ENCODE measurements at regions not wholly inside any gene's neighbourhood (a gene's known extent, or its start where the extent isn't known, plus 50 kb on each side); places are given as distances from the start of the nearest gene placed in this dataset.

- H3K4me1 ChIP-seq (ENCODE audit: control insufficient read depth in 2 of 2, insufficient read depth in 2 of 2, low read length in 2 of 2) = no peaks in the 10 kb centered on the region
- ATAC-seq (no peak), DNase-seq (no peak)
- intact Hi-C loops (cut with micrococcal nuclease) = no loop called here
- Mint-ChIP-seq H3K4me1 (no peaks in the 10 kb centered on the region), H3K27me3 (peaks cover 0 to 49% (median 36%) of the 10 kb centered on the region in 5 donors), H3K4me3 (no peak overlapping the region), H3K9me3 (peaks cover 0 to 18% (median 8%) of the 10 kb centered on the region in 11 donors), H3K36me3 (no peaks in the 10 kb centered on the region), H3K27ac (no peak overlapping the region)
- POLR2A ChIA-PET = no interaction called here
- peaks cover 0 to 3% of the 10 kb centered on the region in 2 donors for H3K27me3 ChIP-seq (ENCODE audit: control insufficient read depth in 2 of 2, insufficient read depth in 2 of 2, low read length in 2 of 2)
- no peaks in the 10 kb centered on the region for H3K36me3 ChIP-seq (ENCODE audit: control insufficient read depth in 2 of 3, insufficient read depth in 3 of 3, low read length in 3 of 3)
- CTCF ChIA-PET = no interaction called here
- no peaks in the 10 kb centered on the region for H3K9me3 ChIP-seq (ENCODE audit: control insufficient read depth in 2 of 3, low read length in 3 of 3)
- H3K4me3 ChIP-seq (ENCODE audit: low read length) = no peak overlapping the region
- no peak overlapping the region for H3K27ac ChIP-seq (ENCODE audit: low read depth, low read length)
Observed at GRCh38 chr10:125283836-125284614, 123.7 kb upstream of the CTBP2 start.

DNA sequence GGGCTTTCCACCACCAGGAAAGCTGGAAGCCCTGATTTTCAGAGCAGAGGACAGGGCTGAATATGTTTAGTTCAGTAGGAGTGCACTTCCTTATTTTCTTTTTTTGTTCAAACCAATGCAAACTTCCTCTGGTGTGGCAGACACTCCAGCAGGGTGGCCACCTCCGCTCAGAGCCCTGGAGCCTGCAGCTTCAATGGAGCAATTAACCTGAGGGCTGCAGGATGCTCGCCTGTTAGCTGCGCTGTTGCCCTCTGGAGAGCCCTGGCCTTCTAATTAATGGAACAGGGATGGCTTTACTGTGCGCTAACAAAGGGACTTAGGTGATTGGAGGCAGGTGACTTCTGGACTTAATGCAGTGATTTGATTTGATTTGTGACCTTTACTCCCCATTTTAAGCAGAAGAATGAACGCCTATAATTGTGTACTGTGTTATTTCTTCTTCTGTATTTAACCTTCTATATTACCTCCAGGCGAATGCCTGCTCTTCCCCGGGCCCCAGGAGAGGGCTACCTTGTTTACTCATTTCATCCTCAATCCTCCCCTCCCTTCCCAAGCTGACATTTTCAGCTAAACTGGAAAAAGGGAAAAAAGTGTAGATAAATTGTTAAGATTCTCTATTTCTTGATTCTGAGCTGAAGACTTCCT lies 123.0 kb upstream of the CTBP2 start:
- no peak for ATAC-seq
- H3K27me3 ChIP-seq (ENCODE audit: control insufficient read depth in 2 of 2, insufficient read depth in 2 of 2, low read length in 2 of 2) = peaks cover 0 to 3% of the 10 kb centered on the region in 2 donors
- no peak for DNase-seq
- ChIA-PET CTCF (no interaction called here), POLR2A (no interaction called here)
- H3K27ac Mint-ChIP-seq = no peak overlapping the region
- H3K4me3 ChIP-seq (ENCODE audit: low read length) = no peak overlapping the region
- H3K9me3 Mint-ChIP-seq = peaks cover 0 to 13% (median 7%) of the 10 kb centered on the region in 11 donors
- H3K4me1 Mint-ChIP-seq = no peaks in the 10 kb centered on the region
- H3K36me3 ChIP-seq (ENCODE audit: control insufficient read depth in 2 of 3, insufficient read depth in 3 of 3, low read length in 3 of 3) = no peaks in the 10 kb centered on the region
- no peak overlapping the region for H3K27ac ChIP-seq (ENCODE audit: low read depth, low read length)
- peaks cover 0 to 49% (median 36%) of the 10 kb centered on the region in 5 donors for H3K27me3 Mint-ChIP-seq
- H3K4me1 ChIP-seq (ENCODE audit: control insufficient read depth in 2 of 2, insufficient read depth in 2 of 2, low read length in 2 of 2) = no peaks in the 10 kb centered on the region
- no peak overlapping the region for H3K4me3 Mint-ChIP-seq
- H3K9me3 ChIP-seq (ENCODE audit: control insufficient read depth in 2 of 3, low read length in 3 of 3) = no peaks in the 10 kb centered on the region
- H3K36me3 Mint-ChIP-seq = no peaks in the 10 kb centered on the region
- intact Hi-C loops (cut with micrococcal nuclease) = no loop called here

- Histone ChIP-seq H3K9me3 (ENCODE audit: control insufficient read depth in 2 of 3, low read length in 3 of 3) (no peaks in the 10 kb centered on the region), H3K4me3 (ENCODE audit: low read length) (no peak overlapping the region), H3K27me3 (ENCODE audit: control insufficient read depth in 2 of 2, insufficient read depth in 2 of 2, low read length in 2 of 2) (peaks cover 0 to 3% of the 10 kb centered on the region in 2 donors), H3K36me3 (ENCODE audit: control insufficient read depth in 2 of 3, insufficient read depth in 3 of 3, low read length in 3 of 3) (no peaks in the 10 kb centered on the region), H3K27ac (ENCODE audit: low read depth, low read length) (no peak overlapping the region), H3K4me1 (ENCODE audit: control insufficient read depth in 2 of 2, insufficient read depth in 2 of 2, low read length in 2 of 2) (no peaks in the 10 kb centered on the region)
- Mint-ChIP-seq H3K36me3 (peaks cover 0 to 2% (median 2%) of the 10 kb centered on the region in 5 donors), H3K27ac (no peak overlapping the region), H3K4me1 (no peaks in the 10 kb centered on the region), H3K4me3 (no peak overlapping the region), H3K27me3 (peaks cover 0 to 34% (median 23%) of the 10 kb centered on the region in 5 donors), H3K9me3 (peaks cover 0 to 8% (median 3%) of the 10 kb centered on the region in 11 donors)
- DNase-seq (no peak), ATAC-seq (no peak)
- intact Hi-C loops (cut with micrococcal nuclease) = no loop called here
- POLR2A ChIA-PET = no interaction called here
- CTCF ChIA-PET = no interaction called here
Observed at GRCh38 chr10:125281091-125281490, 120.7 kb upstream of the CTBP2 start.

DNA sequence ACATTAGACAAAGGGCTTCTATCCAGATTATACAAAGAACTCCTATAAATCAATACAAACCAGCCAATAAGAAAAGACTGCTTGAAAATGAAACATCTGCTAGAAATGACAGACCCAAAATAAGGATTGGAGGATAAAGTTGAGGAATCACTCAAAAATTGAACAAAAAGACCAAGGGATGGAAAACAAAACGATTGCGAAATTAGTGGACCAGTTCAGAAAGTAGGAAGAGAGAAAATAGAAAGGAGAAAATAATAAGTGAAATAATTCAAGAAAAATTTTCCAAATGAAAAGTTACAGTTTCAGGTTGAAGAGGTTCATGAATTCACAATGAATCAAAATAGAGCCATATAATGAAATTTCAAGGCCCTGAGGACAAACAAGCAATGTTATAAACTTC lies 115.8 kb upstream of the CTBP2 start:
- H3K4me1 Mint-ChIP-seq = no peaks in the 10 kb centered on the region
- Histone ChIP-seq H3K27ac (ENCODE audit: low read depth, low read length) (no peak overlapping the region), H3K4me1 (ENCODE audit: control insufficient read depth in 2 of 2, insufficient read depth in 2 of 2, low read length in 2 of 2) (no peaks in the 10 kb centered on the region), H3K27me3 (ENCODE audit: control insufficient read depth in 2 of 2, insufficient read depth in 2 of 2, low read length in 2 of 2) (no peaks in the 10 kb centered on the region), H3K4me3 (ENCODE audit: low read length) (no peak overlapping the region), H3K36me3 (ENCODE audit: control insufficient read depth in 2 of 3, insufficient read depth in 3 of 3, low read length in 3 of 3) (no peaks in the 10 kb centered on the region), H3K9me3 (ENCODE audit: control insufficient read depth in 2 of 3, low read length in 3 of 3) (no peaks in the 10 kb centered on the region)
- POLR2A ChIA-PET = no interaction called here
- CTCF ChIA-PET = no interaction called here
- H3K27ac Mint-ChIP-seq = no peak overlapping the region
- peaks cover 0 to 14% (median 10%) of the 10 kb centered on the region in 5 donors for H3K27me3 Mint-ChIP-seq
- H3K4me3 Mint-ChIP-seq = no peak overlapping the region
- H3K9me3 Mint-ChIP-seq = peaks cover 2 to 11% (median 5%) of the 10 kb centered on the region in 11 donors
- ATAC-seq (no peak), DNase-seq (no peak)
- intact Hi-C loops (cut with micrococcal nuclease) = no loop called here
- H3K36me3 Mint-ChIP-seq = peaks cover 0 to 4% (median 4%) of the 10 kb centered on the region in 5 donors

- Mint-ChIP-seq H3K27ac (no peak overlapping the region), H3K36me3 (peaks cover 0 to 4% (median 4%) of the 10 kb centered on the region in 5 donors), H3K4me1 (no peaks in the 10 kb centered on the region)
Observed at GRCh38 chr10:125274961-125275360, 114.6 kb upstream of the CTBP2 start.

GRCh38 chr10:125273023-125273422 lies 112.7 kb upstream of the CTBP2 start:
- peaks cover 0 to 15% (median 5%) of the 10 kb centered on the region in 5 donors for H3K27me3 Mint-ChIP-seq
- no peak overlapping the region for H3K4me3 Mint-ChIP-seq
- DNase-seq (no peak), ATAC-seq (no peak)
- no peaks in the 10 kb centered on the region for H3K27me3 ChIP-seq (ENCODE audit: control insufficient read depth in 2 of 2, insufficient read depth in 2 of 2, low read length in 2 of 2)
- CTCF ChIA-PET = no interaction called here
- no peaks in the 10 kb centered on the region for H3K4me1 Mint-ChIP-seq
- H3K9me3 ChIP-seq (ENCODE audit: control insufficient read depth in 2 of 3, low read length in 3 of 3) = no peaks in the 10 kb centered on the region
- H3K36me3 ChIP-seq (ENCODE audit: control insufficient read depth in 2 of 3, insufficient read depth in 3 of 3, low read length in 3 of 3) = no peaks in the 10 kb centered on the region
- POLR2A ChIA-PET = no interaction called here
- no peak overlapping the region for H3K27ac Mint-ChIP-seq
- intact Hi-C loops (cut with micrococcal nuclease) = no loop called here
- H3K36me3 Mint-ChIP-seq = peaks cover 0 to 4% (median 4%) of the 10 kb centered on the region in 5 donors
- H3K4me3 ChIP-seq (ENCODE audit: low read length) = no peak overlapping the region
- no peaks in the 10 kb centered on the region for H3K4me1 ChIP-seq (ENCODE audit: control insufficient read depth in 2 of 2, insufficient read depth in 2 of 2, low read length in 2 of 2)
- H3K9me3 Mint-ChIP-seq = peaks cover 2 to 11% (median 5%) of the 10 kb centered on the region in 11 donors
- no peak overlapping the region for H3K27ac ChIP-seq (ENCODE audit: low read depth, low read length)

More at GRCh38 chr10:125274961-125275360, 114.6 kb upstream of the CTBP2 start:
- peaks cover 0 to 14% (median 10%) of the 10 kb centered on the region in 5 donors for H3K27me3 Mint-ChIP-seq
- Histone ChIP-seq H3K9me3 (ENCODE audit: control insufficient read depth in 2 of 3, low read length in 3 of 3) (no peaks in the 10 kb centered on the region), H3K27me3 (ENCODE audit: control insufficient read depth in 2 of 2, insufficient read depth in 2 of 2, low read length in 2 of 2) (no peaks in the 10 kb centered on the region), H3K36me3 (ENCODE audit: control insufficient read depth in 2 of 3, insufficient read depth in 3 of 3, low read length in 3 of 3) (no peaks in the 10 kb centered on the region), H3K4me3 (ENCODE audit: low read length) (no peak overlapping the region), H3K27ac (ENCODE audit: low read depth, low read length) (no peak overlapping the region), H3K4me1 (ENCODE audit: control insufficient read depth in 2 of 2, insufficient read depth in 2 of 2, low read length in 2 of 2) (no peaks in the 10 kb centered on the region)
- DNase-seq = no peak
- H3K4me3 Mint-ChIP-seq = no peak overlapping the region
- ChIA-PET POLR2A (no interaction called here), CTCF (no interaction called here)
- no peak for ATAC-seq
- intact Hi-C loops (cut with micrococcal nuclease) = no loop called here
- peaks cover 2 to 11% (median 5%) of the 10 kb centered on the region in 11 donors for H3K9me3 Mint-ChIP-seq

GRCh38 chr10:125269716-125270115 lies 109.4 kb upstream of the CTBP2 start:
- H3K4me3 ChIP-seq (ENCODE audit: low read length) = no peak overlapping the region
- no peak overlapping the region for H3K27ac Mint-ChIP-seq
- no peaks in the 10 kb centered on the region for H3K27me3 ChIP-seq (ENCODE audit: control insufficient read depth in 2 of 2, insufficient read depth in 2 of 2, low read length in 2 of 2)
- H3K27me3 Mint-ChIP-seq = peaks cover 0 to 19% (median 4%) of the 10 kb centered on the region in 5 donors
- ChIA-PET CTCF (no interaction called here), POLR2A (no interaction called here)
- H3K36me3 ChIP-seq (ENCODE audit: control insufficient read depth in 2 of 3, insufficient read depth in 3 of 3, low read length in 3 of 3) = no peaks in the 10 kb centered on the region
- H3K4me1 Mint-ChIP-seq = no peaks in the 10 kb centered on the region
- DNase-seq = no peak
- no peaks in the 10 kb centered on the region for H3K4me1 ChIP-seq (ENCODE audit: control insufficient read depth in 2 of 2, insufficient read depth in 2 of 2, low read length in 2 of 2)
- H3K36me3 Mint-ChIP-seq = no peaks in the 10 kb centered on the region
- no peak for ATAC-seq
- no peak overlapping the region for H3K4me3 Mint-ChIP-seq
- no peak overlapping the region for H3K27ac ChIP-seq (ENCODE audit: low read depth, low read length)
- no peaks in the 10 kb centered on the region for H3K9me3 ChIP-seq (ENCODE audit: control insufficient read depth in 2 of 3, low read length in 3 of 3)
- H3K9me3 Mint-ChIP-seq = peaks cover 0 to 4% (median 0%) of the 10 kb centered on the region in 11 donors
- intact Hi-C loops (cut with micrococcal nuclease) = no loop called here
